Fibroblast of villous mesenchyme (primary cell): ENCODE measurements at regions not wholly inside any gene's neighbourhood (a gene's known extent, or its start where the extent isn't known, plus 50 kb on each side); places are given as distances from the start of the nearest gene placed in this dataset.

Experiments used
- DNase-seq: peaks from one replicate; pipeline ENCODE4 v3.0.0-alpha.2; 2010; ENCODE audit warnings: low read depth
- H3K4me3 ChIP-seq: 2 replicates; pipeline ENCODE4 v1.5.1; 2011; ENCODE audit warnings: low read depth, mild to moderate bottlenecking, low read length
- CTCF ChIP-seq: IDR thresholded peaks from 2 replicates; pipeline ENCODE4 v1.5.1; 2012; ENCODE audit warnings: low read depth, mild to moderate bottlenecking, low read length; ENCODE audit not compliant: insufficient read depth

- TF ChIP-seq CTCF, result no peak
- no peak overlapping the region for H3K4me3 ChIP-seq
- DNase-seq, result no peak
These were observed 212.2 kb upstream of the LRRN1 start for GRCh38 chr3:3586843-3587646.

GRCh38 chr3:3586336-3586735 lies 212.9 kb upstream of the LRRN1 start:
- H3K4me3 ChIP-seq, result no peak overlapping the region
- no peak for TF ChIP-seq CTCF
- DNase-seq, result no peak

GRCh38 chr3:3579658-3580057 lies 219.6 kb upstream of the LRRN1 start:
- no peak for DNase-seq
- H3K4me3 ChIP-seq, result no peak overlapping the region
- TF ChIP-seq CTCF, result no peak

- TF ChIP-seq CTCF, result no peak
- DNase-seq, result no peak
- no peak overlapping the region for H3K4me3 ChIP-seq
These were observed 220.5 kb upstream of the LRRN1 start for GRCh38 chr3:3578718-3579117.

- DNase-seq, result no peak
These were observed 221.4 kb upstream of the LRRN1 start for GRCh38 chr3:3577823-3578222.

GRCh38 chr3:3573341-3573740 lies 225.9 kb upstream of the LRRN1 start:
- no peak overlapping the region for H3K4me3 ChIP-seq
- TF ChIP-seq CTCF, result no peak
- DNase-seq, result no peak

More at GRCh38 chr3:3577823-3578222, 221.4 kb upstream of the LRRN1 start:
- H3K4me3 ChIP-seq, result no peak overlapping the region
- no peak for TF ChIP-seq CTCF
